GM04503 (cell line): ENCODE measurements at regions not wholly inside any gene's neighbourhood (a gene's known extent, or its start where the extent isn't known, plus 50 kb on each side); places are given as distances from the start of the nearest gene placed in this dataset.
A peak's percentile ranks its signal among the peaks of the same experiment; 100 is the strongest.
"Not testable (repeated sequence)": the region's sequence is repeated elsewhere in the genome, so short reads cannot be mapped to it uniquely, and the experiment has no call there.

ENCODE experiments used
- DNase-seq: peaks from one replicate; pipeline ENCODE4 v3.0.0-alpha.2; 2012; ENCODE audit warnings: low read depth

- DNase-seq: no peak
These were observed 53.7 kb upstream of the OTOGL start for GRCh38 chr12:80045594-80045993.

- DNase-seq: peak; percentile 82
These were observed 54.7 kb upstream of the OTOGL start for GRCh38 chr12:80044694-80045046.

DNA sequence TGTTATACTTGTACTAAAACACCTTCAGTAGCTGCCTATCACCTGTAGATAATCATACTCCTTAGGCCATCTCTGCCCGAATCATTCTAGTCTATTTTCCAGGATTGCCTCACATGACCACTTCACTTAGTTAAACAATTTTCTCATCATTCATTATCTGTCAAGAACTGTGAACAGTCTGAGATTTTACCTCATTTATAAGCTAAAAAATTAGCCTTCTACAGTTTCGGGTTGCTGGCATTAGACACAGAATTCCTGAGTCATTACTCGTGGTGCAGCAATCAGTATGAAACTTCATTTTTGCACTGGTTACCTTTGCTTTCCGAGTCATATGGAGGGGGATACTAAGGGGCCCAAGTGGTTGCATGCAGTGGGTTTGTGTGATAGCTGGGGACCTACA, 57.6 kb upstream of the OTOGL start:
- peak; percentile 38 for DNase-seq

DNA sequence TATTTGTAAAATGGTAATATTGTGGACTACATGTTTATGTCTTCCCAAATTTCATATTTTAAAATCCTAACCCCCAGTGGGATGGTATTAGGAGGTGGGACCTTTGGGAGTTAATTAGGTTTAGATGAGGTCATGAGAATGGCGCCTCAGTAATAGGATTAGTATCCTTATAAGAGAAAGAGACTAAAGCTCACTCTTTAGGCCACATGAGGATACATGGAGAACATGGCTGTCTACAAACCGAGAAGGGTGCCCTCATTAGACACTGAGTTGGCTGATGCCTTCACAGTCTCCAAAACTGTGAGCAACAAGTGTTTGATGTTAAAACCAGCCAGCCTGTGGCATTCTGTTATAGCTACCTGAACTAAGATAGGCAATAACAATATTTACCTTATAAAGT, 58.3 kb upstream of the OTOGL start:
- no peak for DNase-seq

- DNase-seq: no peak
These were observed 59.1 kb upstream of the OTOGL start for GRCh38 chr12:80040075-80040738.

DNA sequence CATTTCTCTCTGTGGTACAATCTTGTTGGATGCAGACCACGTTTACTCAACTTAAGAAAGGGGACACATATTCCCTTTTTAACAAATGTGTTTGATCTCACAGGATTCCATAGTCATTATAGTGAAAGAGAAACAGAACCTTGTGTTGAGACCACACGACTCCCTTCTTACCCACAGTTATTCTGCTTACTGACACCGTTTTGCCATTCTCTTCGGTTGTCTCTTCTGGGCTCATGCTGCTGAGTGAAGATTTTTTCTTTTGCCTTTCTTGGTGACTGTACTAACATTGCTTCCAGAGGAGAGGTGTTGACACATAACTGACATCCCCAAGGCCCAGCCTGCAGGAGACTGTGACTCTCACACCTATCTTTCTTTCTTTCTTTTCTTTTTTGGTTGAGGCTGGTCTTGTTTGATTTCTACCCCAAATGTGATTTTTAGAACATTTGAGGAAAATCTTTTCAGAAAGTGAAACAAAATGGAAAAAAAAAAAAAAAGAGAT, 61.2 kb upstream of the OTOGL start:
- DNase-seq: no peak

DNA sequence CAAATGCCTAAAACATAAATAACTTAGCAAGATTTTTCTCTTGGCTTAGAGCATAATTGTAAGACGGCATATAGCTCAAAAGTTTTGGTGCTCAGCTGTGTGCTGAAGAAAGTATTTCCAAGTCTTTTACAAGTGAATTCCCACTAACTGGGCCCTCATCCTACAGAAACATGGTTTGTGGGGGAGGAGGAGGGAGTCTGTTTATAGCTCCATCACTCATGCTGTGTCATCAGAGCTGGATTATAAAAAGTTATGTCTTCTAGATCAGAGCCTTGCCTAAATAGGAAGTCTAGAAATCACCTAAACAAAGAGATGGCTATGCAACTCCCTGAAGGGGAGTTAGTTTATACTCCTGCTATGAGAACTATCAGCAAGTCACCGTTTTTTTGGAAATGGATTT, 65.9 kb upstream of the OTOGL start:
- DNase-seq: peak; percentile 37

- DNase-seq: no peak
These were observed 66.4 kb upstream of the OTOGL start for GRCh38 chr12:80032946-80033345.

- DNase-seq: no peak
These were observed 68.1 kb upstream of the OTOGL start for GRCh38 chr12:80031229-80031628.

GRCh38 chr12:80025638-80026037, 73.7 kb upstream of the OTOGL start:
- DNase-seq: no peak

DNA sequence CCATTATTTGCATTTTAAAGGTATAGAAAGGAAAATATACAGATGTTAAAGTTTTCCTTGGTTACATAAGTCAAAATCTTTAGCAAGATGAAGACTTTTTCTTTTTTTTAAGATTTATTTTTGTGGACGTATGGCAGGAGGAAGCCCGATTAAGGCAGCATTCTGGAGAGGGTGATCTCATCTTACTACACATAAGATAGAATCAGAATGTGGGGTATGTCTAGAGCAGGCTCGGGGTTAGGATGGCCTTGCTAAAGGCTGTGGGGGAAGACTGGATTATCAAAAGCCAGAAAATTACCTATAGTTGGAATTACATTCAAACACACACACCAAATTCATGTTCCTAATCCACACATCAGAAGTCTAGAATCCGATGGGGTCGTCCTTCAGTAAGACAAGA, 79.6 kb upstream of the OTOGL start:
- DNase-seq: no peak

DNA sequence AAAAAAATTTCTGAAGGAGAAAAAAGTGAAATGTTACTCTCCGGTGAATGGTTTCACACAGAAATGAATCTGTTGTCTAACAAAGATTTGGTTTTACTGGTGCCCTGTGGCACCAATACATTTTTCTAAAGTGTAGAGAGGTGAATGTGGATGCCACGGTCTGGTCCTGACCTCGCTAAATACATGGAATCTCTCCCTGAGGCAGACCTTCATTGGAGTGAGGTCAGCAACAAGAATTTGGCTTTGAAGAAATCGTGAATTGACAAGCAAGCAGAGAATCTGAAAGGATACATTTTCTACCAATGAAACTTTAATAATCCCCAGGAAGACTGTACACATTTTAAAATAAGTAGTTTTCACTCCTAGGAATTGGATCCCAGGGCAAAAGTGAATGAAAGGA, 81.2 kb upstream of the OTOGL start:
- no peak for DNase-seq

DNA sequence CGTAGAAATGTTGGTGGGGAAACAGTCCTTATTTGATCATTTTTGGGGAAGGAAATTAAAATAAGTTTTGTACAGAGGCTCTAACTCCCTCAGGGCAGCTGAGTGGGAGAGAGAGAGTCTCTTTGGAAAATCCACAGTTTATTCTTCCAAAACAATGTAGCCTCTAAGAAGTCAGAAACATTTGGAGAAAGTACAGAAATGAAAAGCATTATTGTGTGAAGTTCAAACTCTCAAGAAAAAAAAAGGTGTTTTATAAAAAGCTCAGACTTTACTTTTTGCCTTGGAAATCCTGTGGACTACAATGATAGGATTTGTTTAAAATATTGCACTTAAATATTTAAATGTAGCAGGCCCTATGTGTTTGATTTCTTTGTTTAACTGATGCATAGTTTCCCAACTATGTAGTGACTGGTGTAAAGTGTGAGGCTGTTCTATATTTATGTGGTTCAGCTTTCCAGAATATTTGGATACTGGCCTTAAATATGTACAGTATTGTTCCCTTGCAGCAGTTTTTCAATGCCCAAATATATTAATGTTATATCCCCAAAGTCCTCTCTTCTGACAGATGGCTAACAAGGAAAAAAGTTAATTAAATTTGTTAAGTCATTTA, 82.0 kb upstream of the OTOGL start:
- DNase-seq: no peak

DNA sequence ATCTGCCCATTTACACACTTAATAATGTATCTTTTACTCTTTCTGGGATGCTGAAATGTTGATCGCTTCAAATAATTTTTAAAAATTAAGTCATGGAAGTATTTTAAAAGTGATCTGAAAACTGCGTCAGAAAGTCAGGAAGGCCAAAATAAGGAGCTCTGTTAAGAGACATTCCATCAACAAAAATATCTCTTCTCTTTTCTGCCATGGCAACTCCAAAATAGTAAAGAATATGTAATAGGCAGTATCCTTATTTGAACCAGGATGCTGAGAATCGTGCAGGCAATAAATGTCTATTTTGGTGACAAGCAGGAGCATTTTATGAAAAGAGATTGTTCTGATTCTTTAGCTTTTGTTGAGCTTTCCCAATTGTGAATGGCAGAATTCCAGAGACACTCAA, 81.8 kb upstream of the PPP1R12A start:
- DNase-seq: no peak

DNA sequence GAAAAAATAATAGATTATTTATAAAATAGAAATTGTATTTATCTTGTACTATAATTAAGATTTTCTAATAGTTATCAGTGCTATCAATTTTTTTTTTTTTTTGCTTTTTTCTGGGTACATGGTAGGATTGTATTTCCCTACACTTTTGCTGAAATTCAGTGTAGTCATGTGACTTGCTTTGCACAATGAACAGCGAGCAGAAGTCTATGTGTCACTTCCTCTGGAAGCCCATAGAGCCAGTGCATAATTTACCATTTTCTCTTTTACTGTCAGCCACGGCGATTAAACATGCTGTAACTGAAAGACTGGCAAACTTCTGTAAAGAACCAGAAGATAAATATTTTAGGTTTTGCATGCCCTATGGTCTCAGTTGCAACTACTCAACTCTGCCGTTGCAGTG, 80.8 kb upstream of the PPP1R12A start:
- DNase-seq: no peak

DNA sequence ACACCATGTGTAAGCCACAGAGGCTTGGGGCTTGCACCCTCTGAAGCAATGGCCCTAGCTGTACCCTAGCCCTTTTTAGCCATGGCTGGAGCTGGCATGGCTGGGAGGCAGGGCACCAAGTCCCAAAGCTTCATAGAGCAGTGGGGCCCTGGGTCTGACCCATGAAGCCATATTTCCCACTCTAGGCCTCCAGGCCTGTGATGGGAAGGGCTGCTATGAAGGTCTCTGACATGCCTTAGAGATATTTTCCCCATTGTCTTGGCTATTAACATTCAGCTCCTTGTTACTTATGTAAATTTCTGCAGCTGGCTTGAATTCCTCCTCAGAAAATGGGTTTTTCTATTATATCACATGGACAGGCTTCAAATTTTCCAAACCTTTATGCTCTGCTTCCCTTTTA, 68.8 kb upstream of the PPP1R12A start:
- DNase-seq: not testable (repeated sequence)

- DNase-seq: no peak
These were observed 66.7 kb upstream of the PPP1R12A start for GRCh38 chr12:80001562-80001961.

DNA sequence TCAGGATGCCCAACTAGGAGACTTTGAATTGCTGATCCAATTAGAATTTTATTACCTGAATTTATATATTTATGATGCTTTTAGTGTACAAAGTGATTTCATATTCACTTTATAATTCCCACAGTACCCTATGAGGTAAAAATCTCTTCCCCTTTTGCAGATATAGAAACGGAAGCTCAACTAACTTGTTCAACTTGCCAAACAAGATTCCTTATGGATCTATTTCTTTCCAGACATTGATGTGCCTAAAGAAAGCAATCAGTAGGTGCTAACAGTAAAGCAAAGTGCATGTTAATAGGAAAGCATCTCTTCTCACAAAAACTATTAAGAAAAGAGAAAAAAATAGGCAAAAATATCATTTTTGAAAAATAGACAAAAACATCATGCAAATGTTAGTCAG, 65.9 kb upstream of the PPP1R12A start:
- DNase-seq: no peak

DNA sequence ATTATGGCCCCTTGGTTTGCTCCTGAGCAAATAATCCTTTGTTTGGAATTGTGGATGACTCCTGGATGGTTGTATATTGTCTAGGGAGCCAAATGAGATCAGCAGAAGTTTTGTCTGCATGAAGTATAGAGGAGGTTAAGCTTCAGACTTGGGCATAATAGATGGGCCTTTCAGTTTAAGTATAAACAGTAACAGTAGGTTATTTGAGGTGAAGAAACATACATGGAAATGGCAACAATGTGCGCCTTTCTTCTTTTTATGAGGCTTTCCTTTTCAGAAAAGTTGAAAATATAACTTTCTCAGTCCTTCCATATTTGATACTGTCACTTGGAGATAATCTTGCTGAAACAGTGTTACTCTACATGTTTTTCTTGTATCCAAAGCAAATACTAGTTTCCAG, 63.7 kb upstream of the PPP1R12A start:
- DNase-seq: no peak

- peak; percentile 25 for DNase-seq
These were observed 62.3 kb upstream of the PPP1R12A start for GRCh38 chr12:79997096-79997791.

DNA sequence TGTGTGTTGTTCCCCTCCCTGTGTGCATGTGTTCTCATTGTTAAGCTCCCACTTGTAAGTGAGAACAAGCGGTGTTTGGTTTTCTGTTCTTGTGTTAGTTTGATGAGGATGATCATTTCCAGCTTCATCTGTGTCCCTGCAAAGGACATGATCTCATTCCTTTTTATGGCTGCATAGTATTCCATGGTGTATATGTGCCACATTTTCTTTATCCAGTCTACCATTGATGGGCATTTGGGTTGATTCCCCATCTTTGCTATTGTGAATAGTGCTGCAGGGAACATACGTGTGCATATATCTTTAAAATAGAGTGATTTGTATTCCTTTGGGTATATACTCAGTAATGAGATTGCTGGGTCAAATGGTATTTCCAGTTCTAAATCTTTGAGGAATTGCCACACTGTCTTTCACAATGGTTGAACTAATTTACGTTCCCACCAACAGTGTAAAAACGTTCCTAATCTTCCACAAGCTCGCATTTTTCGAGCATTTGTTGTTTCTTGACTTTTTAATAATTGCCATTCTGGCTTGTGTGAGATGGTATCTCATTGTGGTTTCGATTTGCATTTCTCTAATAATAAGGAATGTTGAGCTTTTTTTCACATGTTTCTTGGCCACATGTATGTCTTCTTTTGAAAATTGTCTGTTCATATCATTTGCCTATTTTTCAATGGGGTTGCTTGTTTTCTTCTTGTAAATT, 60.6 kb upstream of the PPP1R12A start:
- DNase-seq: not testable (repeated sequence)

GRCh38 chr12:79993106-79993862, 58.4 kb upstream of the PPP1R12A start:
- DNase-seq: no peak
